Left cardiac atrium (tissue), 4 donors: ENCODE measurements at regions not wholly inside any gene's neighbourhood (a gene's known extent, or its start where the extent isn't known, plus 50 kb on each side); places are given as distances from the start of the nearest gene placed in this dataset.

ENCODE experiments used
- ATAC-seq, 2 donors: fragments of 200-7000 bp; cut with Tn5 transposase; one replicate each; pipeline ENCODE4 v1.9.1; 2020; ENCODE audit warnings: mild to moderate bottlenecking in 2 of 2, moderate library complexity in 2 of 2
- DNase-seq: peaks from one replicate; pipeline ENCODE4 v3.0.0-alpha.2; 2020
- intact Hi-C, 2 donors: fragments of 100-400 bp; cut with DNase I; formaldehyde crosslinking; loops; one replicate each; pipeline versions ENCODE4 v1.14.1 to v1.15.1; 2022 to 2023
- microRNA-seq, 2 donors: library from miRNA; unstranded; fragments of <30 nt; microRNA quantifications; one replicate each; pipeline ENCODE4 v1.2.0, GENCODE V29; 2020
- donor health status: DM: no; HTN: yes; CAD: no.
- donor health status: DM: no; HTN: yes; CAD: no; lungs with severe emphysema.
- donor health status: DM: yes; HTN: yes; CAD: no.
- donor health status: Dilated cardiomyopathy.

DNA sequence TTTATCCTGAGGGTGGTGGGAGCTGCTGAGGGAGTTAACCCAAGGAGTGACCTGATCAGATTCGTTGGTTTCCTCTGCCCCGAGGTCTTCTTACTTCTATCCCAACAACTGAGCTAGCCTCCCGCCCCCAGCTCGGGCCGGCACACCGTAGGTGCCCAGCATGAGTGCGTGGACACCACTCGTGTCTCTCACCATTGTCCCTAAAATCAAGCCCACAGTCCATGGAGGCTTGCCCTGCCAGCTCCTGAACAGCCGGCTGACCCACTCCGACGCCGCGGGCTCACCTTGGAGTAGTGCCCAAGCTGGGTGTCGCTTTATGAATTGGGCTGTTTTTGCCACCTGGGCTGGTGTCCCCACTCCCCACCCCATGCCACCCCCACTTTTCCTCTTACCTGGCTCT, 59.0 kb upstream of the CCDC167 start:
- ATAC-seq (no peak), DNase-seq (no peak)
- intact Hi-C loops: no loop called here

DNA sequence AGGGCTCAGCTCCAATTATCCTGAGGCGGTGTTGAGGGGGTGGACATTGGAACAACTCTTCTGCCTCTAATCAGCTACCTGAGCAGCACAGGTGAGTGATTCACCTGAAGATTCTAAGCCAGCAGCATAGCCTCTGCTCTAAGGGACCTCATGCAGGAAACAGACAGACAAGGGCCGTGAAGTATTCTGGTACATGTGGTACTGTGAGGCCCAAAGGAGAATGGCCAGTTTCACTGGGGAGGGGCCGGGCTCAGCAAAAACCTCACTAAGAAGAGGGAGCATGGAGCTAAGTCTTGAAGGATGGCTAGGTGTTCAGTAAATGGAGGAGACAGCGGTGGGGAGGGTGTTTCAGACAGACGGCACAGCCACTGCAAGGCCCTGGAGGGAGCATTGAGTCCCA, 58.5 kb upstream of the CCDC167 start:
- intact Hi-C loops: no loop called here
- ATAC-seq: no peak
- no peak for DNase-seq

DNA sequence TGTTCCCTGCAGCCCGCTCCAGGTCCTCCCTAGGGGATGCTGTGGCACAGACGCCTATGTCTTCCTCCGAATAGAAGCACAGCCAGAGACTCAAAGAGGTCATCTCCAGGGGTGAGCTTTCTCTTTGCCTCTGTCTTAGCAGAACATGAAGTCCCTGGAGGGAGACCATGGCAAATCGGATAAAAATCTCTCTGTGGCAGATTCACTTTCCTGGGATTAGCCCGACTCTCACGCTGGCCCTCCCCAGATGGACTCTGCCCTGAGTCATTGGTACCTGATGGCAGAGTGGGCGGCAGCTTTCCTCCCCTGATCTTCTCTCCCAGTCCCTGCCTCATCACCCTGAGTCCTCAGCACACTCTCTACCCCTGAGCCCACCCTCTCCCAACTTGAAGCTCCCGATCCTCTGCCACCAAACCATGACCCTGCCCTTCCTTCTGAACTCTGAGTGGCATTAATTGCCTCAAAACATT, 58.0 kb upstream of the CCDC167 start:
- intact Hi-C loops: no loop called here

DNA sequence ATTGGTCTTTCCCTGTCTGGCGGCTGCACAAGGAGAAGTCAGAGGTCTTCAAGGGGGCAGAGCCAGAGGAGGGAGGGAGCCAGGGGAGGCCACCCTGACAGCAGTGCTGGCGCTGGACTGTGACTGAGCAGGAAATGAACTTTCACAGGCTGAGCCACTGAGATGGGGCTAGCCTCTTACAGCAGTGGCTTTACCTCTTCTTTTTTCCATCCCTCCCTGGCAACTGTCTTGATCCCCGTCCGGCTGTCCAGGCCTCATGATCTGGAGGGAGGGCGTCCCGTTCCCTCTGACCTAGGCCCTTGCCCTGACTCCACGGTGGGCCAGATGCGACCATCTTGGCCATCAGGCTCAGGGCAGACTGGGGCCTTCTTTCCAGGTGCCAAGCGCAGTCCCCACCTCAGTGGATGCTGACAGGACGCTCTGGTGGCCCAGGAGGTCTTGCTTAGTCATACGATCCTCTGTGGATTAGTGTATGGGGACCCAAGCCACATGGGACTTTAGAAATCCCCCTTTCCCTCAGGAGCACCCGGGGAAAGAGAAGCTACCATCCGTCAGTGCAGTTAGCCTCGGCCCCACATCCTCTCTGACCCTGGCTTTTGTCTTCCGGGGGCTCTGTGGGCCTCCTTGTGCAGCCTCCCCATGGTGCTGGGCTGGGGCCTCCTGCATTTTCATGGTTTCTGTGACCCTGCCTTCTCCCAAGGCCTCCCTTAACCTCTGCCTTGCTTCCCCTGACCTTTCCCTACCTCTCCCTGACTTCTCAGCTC, 57.4 kb upstream of the CCDC167 start:
- intact Hi-C loops: no loop called here
- ATAC-seq (no peak), DNase-seq (no peak)

More for the DNA sequence above, 58.0 kb upstream of the CCDC167 start:
- ATAC-seq (no peak), DNase-seq (no peak)

DNA sequence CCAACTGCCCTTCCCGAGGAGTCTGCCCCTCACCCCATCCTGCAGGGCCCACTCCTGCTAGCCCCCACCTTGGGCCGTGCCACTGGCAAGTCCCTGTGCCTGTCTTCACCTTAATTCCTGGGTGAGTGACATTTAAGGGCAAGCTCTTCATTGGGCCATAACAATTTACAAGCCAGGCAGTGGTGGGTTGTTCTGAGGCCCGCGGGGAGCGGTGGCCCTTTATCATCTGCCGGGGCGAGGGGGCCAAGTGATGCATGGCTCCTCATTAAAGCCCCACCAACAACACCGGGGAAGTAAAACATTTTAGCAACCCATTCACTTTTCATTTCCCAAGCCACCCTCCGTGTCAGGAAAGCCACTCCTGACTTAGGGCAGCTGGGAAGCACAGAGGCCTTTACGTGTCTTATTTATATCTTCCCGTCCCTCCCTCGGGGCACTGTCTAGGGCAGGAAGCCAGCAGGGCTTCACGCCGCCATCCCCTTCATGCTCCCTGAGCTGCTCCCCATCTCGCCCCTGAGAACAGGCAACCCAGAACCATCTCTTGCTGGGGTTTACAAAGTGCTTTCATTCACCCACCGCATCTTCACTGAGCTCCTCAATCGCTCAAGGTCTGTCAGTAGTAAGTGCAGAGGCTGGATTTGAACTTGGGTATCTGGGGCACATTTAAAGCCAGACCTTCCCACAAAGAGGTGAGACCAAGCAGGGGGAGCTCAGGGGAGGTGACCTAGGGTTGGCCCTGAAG, 55.5 kb upstream of the CCDC167 start:
- DNase-seq: no peak
- intact Hi-C loops: no loop called here
- no peak for ATAC-seq

DNA sequence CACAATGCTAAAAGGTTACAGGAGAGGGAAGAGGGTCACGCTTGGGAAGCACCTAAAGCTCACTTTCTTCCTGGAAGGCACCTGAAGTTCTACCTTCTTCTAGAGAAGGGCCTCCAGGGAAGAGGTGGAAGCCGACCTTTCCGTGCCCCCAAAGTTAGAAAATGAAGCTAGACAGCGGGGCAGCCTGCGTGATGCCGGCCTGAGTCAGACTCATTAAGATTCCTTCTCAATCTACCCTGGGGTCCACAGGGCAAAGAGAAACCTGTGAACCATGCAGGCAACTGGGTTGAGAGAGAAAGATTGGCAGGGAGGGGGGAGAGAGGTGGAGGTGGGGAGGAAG, 54.8 kb upstream of the CCDC167 start:
- DNase-seq: no peak
- intact Hi-C loops: no loop called here
- no peak for ATAC-seq

DNA sequence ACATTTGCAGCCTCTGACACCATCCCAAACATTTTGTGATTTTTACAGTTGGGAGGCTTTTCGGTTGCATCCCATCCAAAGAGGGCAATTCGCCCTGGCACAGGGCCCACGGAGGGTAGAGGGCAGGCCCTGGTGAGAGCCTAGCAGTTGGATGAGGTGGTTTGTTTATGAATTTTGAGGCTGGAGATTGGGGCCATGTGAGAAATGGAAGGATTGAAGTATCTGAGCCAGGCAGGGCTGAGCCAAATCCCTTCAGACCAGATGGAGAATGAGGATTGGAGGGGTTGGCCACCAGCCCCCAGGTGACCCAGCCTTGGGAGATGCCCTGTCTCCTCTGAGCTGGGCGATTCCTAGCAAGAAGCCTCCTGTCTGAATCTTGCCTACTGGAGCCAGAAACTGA, 52.6 kb upstream of the CCDC167 start:
- no peak for DNase-seq
- intact Hi-C loops: no loop called here
- no peak for ATAC-seq

DNA sequence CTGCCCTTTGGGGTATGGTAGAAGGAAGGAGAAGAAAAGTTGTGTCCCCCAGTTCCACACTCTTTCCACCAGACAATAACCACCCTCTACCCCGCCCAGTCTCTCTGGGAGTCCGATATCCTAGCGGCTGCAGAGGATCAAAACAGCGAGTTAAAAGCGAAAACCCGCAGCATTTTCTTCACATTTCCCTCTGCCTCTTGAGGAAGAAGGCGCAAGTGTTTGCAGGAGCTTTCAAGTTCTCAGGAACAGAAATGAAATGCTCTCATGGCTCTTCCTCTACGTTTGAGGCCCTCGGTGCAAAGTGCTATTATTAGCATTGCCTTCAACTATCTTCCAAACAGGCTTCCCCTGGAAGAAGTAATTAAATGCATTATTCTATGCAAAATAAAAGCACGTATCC, 52.2 kb upstream of the CCDC167 start:
- intact Hi-C loops: no loop called here
- no peak for ATAC-seq
- DNase-seq: no peak

DNA sequence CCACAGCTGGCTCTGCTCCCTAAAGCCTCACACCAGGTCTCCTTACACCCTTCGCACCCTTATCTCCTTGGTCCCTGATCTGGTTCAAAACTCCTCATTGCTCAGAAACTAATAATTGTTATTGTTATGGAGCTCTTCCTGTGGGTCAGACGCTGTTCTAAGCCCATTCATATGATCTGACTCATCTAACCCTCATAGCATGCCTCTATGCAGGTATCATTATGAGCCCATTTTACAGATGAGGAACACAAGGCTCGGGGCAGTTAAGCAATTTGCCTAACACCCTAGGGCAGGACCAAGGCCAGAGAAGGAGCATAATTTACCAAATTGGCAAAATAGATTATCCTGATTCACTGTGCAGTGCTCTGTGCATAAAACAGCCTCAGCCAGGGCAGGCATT, 51.8 kb upstream of the CCDC167 start:
- DNase-seq: no peak
- intact Hi-C loops: no loop called here
- ATAC-seq: no peak

DNA sequence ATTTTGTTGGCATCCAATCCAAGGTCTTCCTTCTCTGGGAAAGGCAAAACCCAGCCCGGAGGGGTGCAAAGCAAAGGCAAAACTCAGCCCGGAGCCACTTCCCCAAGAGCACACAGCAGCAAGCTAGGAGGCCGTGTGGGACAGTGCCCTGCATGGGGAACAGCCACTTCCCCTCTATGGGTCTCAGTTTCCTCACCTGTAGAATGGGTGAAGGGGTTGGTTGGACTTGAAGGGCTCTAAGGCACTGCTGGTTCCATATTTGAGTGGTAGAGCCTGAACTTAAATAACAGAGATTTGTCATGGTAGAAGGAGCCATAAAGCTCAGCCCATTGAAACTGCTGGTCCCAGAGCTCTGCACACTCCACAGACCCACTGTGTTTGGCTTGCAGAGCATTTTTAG, 51.3 kb upstream of the CCDC167 start:
- intact Hi-C loops: no loop called here
- DNase-seq (no peak), ATAC-seq (no peak)

DNA sequence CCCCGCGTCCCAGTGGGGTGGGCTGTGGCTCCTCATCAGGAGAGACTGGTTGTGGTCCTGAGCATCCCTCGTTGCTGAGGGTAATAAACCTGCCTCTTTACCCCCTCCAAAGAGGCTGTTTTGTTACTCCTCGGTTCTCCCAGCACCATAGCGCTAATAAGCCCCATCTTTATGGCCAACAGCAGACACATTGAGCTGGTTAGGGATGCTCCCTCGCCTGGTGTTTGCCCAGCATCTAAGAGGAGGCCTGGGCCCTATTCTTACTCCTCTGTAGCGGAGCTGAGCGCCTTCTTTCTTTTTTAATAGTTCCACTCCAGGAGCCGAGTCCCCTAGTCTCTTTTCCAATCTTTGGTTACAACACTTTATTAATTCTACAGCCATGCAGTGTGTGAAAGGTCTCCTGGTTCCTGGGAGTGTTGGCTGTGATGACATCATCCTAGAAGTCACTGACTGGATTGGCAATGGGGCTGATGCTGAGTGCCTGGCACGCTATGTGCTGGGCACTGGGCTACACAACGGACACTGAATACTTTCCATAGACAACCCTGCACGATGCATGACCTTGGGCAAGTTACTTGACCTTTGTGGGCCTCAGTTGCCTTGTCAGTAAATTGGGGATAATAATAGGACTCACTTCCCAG, 50.6 kb upstream of the CCDC167 start:
- intact Hi-C loops: no loop called here
- ATAC-seq (peak in 1 of 2 donors; percentile 78), DNase-seq (no peak)

DNA sequence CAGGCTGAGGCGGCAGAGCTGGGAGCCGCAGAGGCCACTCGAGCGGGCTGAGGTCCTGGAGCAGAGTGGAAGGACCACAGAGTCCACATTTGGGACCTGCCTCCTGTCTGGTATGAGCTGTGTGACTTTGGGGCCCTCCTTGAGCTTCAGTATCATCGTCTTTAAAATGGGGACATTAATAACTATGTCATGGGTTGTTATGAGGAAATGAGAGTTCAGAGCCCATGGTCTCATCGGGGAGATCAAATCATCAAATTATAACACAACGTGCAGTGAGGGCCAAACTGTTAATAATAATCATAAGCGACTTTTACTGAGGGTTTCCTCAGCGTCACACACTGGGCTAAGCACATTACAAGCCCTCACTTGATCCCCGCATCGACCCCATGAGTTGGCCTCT, 49.9 kb upstream of the CCDC167 start:
- intact Hi-C loops: no loop called here
- ATAC-seq: no peak
- DNase-seq: no peak

Small RNA genes in the stretch of these regions (microRNA-seq; reads per million reads assigned to microRNA genes)
- gene MIR4462: 0 reads per million in 2 donors
